ENCODE measurements at regions not wholly inside any gene's neighbourhood (a gene's known extent, or its start where the extent isn't known, plus 50 kb on each side); places are given as distances from the start of the nearest gene placed in this dataset.

DNA sequence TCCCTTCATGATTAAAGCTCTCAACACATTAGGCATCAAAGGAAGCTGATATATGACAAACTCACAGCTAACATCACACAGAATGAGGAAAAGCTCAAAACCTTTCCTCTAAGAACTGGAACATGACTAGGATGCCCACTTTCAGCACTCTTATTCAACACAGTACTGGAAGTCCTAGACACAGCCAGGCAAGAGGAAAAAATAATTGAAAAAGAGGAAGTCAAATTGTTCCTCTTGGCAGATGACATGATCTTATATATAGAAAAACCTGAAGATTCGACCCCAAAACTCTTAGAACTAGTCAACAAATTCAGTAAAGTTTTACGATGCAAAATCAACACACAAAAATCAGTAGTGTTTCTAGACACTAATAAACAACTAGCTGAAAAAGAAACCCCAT, 144.3 kb upstream of the NREP start:
- no peak overlapping the region for H3K4me3 ChIP-seq
- no peak for DNase-seq
- TF ChIP-seq, protein P1, sequence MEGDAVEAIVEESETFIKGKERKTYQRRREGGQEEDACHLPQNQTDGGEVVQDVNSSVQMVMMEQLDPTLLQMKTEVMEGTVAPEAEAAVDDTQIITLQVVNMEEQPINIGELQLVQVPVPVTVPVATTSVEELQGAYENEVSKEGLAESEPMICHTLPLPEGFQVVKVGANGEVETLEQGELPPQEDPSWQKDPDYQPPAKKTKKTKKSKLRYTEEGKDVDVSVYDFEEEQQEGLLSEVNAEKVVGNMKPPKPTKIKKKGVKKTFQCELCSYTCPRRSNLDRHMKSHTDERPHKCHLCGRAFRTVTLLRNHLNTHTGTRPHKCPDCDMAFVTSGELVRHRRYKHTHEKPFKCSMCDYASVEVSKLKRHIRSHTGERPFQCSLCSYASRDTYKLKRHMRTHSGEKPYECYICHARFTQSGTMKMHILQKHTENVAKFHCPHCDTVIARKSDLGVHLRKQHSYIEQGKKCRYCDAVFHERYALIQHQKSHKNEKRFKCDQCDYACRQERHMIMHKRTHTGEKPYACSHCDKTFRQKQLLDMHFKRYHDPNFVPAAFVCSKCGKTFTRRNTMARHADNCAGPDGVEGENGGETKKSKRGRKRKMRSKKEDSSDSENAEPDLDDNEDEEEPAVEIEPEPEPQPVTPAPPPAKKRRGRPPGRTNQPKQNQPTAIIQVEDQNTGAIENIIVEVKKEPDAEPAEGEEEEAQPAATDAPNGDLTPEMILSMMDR (IDR thresholded peaks at IDR 0.05) = no peak
- H3K27ac ChIP-seq = no peak overlapping the region
- ATAC-seq = no peak
- WGBS, 3 donors = 42 to 47% (median 46%) methylated on average over 2 of the region's 2 CpGs
- peaks cover 23% of the 10 kb centered on the region for H3K9me3 ChIP-seq
- no peaks in the 10 kb centered on the region for H3K36me3 ChIP-seq (ENCODE audit: insufficient read depth in 1 of 2, low read depth in 1 of 2)
- intact Hi-C loops (cut with DNase I) = no loop called here
- no peaks in the 10 kb centered on the region for H3K27me3 ChIP-seq (ENCODE audit: insufficient read depth in 3 of 3, low read length in 2 of 3)
- no peaks in the 10 kb centered on the region for H3K4me1 ChIP-seq

DNA sequence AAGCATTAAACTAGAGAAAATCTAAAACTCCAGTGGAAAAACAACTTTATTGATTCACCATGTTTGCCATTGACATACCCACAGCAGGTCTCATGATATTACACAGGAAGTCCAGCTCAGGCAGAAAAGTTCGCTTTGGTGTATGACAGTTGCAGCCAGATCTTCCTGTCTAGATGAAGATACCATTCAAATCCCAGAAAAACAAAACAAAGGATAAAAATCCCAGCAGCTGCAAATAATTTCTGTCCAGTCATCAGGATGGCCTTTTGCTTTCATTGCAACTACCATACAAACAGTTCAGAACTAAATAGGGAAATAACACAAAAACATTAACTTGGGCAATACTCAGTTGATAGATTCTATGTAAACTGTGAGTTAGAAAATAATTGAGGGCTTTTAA, 136.0 kb upstream of the NREP start:
- Histone ChIP-seq H3K4me1 (no peaks in the 10 kb centered on the region), H3K4me3 (no peak overlapping the region), H3K27ac (no peak overlapping the region), H3K36me3 (ENCODE audit: insufficient read depth in 1 of 2, low read depth in 1 of 2) (no peaks in the 10 kb centered on the region), H3K27me3 (ENCODE audit: insufficient read depth in 3 of 3, low read length in 2 of 3) (no peaks in the 10 kb centered on the region), H3K9me3 (no peaks in the 10 kb centered on the region)
- WGBS, 3 donors = 26 to 41% (median 35%) methylated on average over 1 of the region's 1 CpG
- TF ChIP-seq, protein P1 (IDR thresholded peaks at IDR 0.05) = no peak
- ATAC-seq (no peak), DNase-seq (no peak)
- intact Hi-C loops (cut with DNase I) = no loop called here

DNA sequence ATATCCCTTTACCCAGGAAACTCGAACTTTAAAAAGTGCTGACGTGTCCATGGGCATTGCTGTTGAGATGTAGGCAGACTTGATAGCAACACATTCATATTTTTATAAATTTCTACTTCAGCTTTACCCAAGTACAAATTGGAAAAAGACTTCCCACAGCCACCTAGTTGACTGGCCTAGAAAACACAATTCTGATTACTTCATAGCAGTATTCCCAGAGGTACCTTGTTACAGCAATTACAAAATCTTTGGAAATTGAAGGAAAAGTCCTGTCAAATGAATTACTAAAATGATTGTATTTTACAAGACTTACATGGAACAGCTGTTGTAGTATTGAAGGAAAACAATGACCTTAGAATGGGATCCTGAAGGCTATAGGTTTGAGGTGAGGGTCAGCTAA, 130.7 kb upstream of the NREP start:
- no peaks in the 10 kb centered on the region for H3K36me3 ChIP-seq (ENCODE audit: insufficient read depth in 1 of 2, low read depth in 1 of 2)
- no peak for ATAC-seq
- TF ChIP-seq, protein P1 (IDR thresholded peaks at IDR 0.05) = no peak
- H3K27ac ChIP-seq = no peak overlapping the region
- H3K4me3 ChIP-seq = no peak overlapping the region
- no peaks in the 10 kb centered on the region for H3K9me3 ChIP-seq
- WGBS, 3 donors = 61 to 78% (median 65%) methylated on average over 2 of the region's 2 CpGs
- no peaks in the 10 kb centered on the region for H3K4me1 ChIP-seq
- intact Hi-C loops (cut with DNase I) = no loop called here
- DNase-seq = no peak
- H3K27me3 ChIP-seq (ENCODE audit: insufficient read depth in 3 of 3, low read length in 2 of 3) = no peaks in the 10 kb centered on the region

DNA sequence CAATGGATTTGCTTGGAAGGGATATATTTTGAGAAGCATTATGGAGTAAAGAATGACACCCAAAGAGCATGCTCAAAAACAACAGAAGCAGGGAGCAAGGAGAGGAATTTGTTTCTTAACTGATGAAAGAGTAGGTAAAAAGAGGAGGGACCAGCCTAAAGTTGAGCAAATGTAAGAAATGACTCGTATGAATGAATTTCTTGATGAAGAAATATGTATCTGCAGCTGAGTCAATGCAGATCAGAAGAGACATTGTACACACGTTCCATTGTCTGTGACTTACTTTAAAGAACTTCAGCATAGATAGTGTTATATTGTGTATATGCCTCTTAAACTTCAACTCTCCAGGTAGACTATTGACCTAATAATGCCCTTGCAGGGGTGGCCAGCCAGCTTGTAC, 112.7 kb upstream of the NREP start:
- Histone ChIP-seq H3K4me1 (no peaks in the 10 kb centered on the region), H3K4me3 (no peak overlapping the region), H3K36me3 (ENCODE audit: insufficient read depth in 1 of 2, low read depth in 1 of 2) (no peaks in the 10 kb centered on the region), H3K27me3 (ENCODE audit: insufficient read depth in 3 of 3, low read length in 2 of 3) (no peaks in the 10 kb centered on the region), H3K27ac (no peak overlapping the region), H3K9me3 (no peaks in the 10 kb centered on the region)
- no peak for ATAC-seq
- TF ChIP-seq, protein P1 (IDR thresholded peaks at IDR 0.05) = no peak
- intact Hi-C loops (cut with DNase I) = no loop called here
- no peak for DNase-seq
- 84 to 88% (median 84%) methylated on average over 2 of the region's 2 CpGs for WGBS, 3 donors

DNA sequence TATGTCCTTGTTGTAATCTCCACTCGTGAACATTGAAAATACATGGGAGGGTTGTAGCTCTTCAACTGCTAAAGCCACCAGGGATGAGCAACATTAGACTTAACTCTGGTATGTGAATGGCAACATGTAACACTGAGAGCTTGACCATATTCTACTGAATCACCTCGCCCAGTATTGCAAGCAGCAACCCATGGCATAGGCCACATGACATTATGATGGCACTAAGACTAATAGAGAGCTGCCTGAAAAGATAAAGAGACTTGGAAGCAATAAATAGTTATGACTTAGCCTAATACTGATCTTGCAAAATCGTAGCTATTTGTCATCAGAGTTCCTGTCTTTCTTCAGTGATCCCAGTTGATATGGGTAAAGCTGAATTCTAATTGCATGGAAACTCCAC, 108.4 kb upstream of the NREP start:
- WGBS, 3 donors = 84 to 90% (median 84%) methylated on average over 3 of the region's 3 CpGs
- Histone ChIP-seq H3K27me3 (ENCODE audit: insufficient read depth in 3 of 3, low read length in 2 of 3) (no peaks in the 10 kb centered on the region), H3K27ac (no peak overlapping the region), H3K36me3 (ENCODE audit: insufficient read depth in 1 of 2, low read depth in 1 of 2) (no peaks in the 10 kb centered on the region), H3K9me3 (no peaks in the 10 kb centered on the region), H3K4me3 (no peak overlapping the region), H3K4me1 (peaks cover 3% of the 10 kb centered on the region)
- TF ChIP-seq, protein P1 (IDR thresholded peaks at IDR 0.05) = no peak
- DNase-seq (no peak), ATAC-seq (no peak)
- intact Hi-C loops (cut with DNase I) = no loop called here
